CD4-positive, alpha-beta T cell treated with Interleukin-10 for 1 hour (primary cell): ENCODE measurements at regions not wholly inside any gene's neighbourhood (a gene's known extent, or its start where the extent isn't known, plus 50 kb on each side); places are given as distances from the start of the nearest gene placed in this dataset.
"Not testable (repeated sequence)": the region's sequence is repeated elsewhere in the genome, so short reads cannot be mapped to it uniquely, and the experiment has no call there.

Experiments used
- DNase-seq: peaks from one replicate; pipeline ENCODE4 v3.0.0-alpha.2; 2020

DNA sequence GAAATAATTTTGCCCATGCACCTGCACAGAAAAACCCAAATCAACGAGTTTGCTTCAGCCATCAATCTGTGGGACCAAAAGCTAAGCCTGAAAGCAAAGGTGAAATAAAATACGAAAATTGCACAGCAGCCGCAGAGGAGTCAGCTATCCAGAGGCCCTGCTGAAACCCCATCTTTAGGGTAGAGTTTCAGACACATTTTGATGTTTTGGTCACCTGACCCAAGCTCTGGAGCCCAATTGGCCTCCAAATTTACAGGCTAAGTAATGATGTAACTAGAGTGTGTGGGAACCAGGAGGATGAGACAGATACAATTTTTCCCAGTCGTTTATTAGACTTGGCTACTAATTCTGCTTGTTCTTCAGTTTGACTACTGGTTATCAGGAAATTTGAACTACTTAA lies 308.6 kb upstream of the ATP11B start:
- no peak for DNase-seq

GRCh38 chr3:182485301-182485700 lies 308.0 kb upstream of the ATP11B start:
- DNase-seq = no peak

GRCh38 chr3:182486463-182486862 lies 306.8 kb upstream of the ATP11B start:
- no peak for DNase-seq

GRCh38 chr3:182487143-182487542 lies 306.2 kb upstream of the ATP11B start:
- no peak for DNase-seq

DNA sequence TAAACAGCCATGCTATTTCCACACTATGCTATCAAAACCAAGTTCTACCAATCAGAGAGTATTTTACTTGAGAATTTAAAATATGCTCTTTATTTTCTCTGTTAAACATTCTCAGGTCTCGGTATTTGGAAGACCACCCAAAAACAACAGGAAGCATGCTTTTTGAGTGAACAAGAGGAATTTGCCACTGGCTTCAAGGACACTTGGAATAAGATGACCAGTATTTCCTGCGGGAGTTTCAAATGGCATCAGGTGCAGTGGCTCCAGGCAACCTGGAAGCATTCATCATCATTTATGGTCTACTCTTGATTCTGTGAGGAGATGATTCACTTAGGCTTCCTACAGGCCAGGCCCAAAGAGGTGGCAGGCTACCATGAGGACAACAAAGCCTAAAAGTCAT lies 305.7 kb upstream of the ATP11B start:
- DNase-seq = no peak

- DNase-seq = no peak
These were observed 302.5 kb upstream of the ATP11B start for GRCh38 chr3:182490596-182491491.

DNA sequence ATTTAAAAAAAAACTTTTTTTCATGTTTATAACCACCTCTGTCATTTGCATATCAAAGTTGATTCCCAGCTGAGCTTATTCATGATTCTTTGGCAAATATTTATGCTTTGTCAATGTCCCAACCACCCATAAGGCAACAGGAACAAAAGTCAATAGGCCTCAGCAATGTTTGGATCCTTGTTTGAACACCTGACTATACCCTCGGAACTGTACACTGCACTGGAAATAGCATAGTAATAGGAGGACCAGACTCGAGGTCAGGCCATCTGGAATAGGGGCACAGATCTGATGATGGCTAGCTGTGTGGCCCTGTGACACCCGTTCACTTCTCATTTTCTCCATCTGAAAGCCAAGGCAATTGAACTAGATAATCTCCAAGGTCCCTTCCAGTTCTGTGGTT lies 301.7 kb upstream of the ATP11B start:
- no peak for DNase-seq

DNA sequence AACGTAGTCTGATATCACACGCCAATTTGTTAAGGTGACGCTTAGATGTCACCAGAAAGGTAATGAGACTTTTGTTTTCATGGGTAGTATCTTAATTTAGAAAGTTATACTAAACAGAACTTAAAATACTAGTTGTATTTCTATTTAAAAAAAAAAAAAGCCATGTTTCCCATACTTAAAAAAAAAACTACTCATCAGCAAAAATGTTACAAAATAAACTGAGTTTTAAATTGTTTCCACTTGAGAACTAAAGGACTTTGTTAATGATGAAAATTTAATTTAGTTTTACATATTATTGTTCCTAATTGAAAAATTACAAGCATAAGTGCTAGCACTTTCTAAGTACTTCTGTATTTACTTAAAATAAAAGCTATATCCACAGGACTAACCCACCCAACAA lies 300.8 kb upstream of the ATP11B start:
- DNase-seq = no peak

DNA sequence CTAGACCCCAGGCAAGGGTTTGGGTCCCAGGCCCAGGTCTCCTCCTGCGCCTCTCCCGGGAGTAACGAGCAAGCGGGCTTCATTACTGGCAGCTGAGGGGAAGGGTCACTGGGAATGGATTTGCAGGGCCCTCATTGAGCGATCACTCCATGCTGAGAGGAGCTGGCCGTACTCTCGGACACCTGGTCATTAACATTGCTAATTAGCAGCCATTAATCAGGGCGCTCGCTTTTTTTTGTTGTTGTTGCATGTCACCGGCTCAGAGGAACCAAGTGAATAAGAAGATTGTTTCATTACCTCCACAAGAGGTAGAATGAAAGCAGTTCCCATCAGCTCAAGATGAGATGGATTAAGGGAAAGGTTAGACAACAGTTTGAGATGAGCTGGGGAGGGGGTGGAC lies 293.0 kb upstream of the ATP11B start:
- no peak for DNase-seq

GRCh38 chr3:182501856-182502255 lies 291.4 kb upstream of the ATP11B start:
- DNase-seq = no peak

GRCh38 chr3:182503401-182503800 lies 289.9 kb upstream of the ATP11B start:
- DNase-seq = no peak

DNA sequence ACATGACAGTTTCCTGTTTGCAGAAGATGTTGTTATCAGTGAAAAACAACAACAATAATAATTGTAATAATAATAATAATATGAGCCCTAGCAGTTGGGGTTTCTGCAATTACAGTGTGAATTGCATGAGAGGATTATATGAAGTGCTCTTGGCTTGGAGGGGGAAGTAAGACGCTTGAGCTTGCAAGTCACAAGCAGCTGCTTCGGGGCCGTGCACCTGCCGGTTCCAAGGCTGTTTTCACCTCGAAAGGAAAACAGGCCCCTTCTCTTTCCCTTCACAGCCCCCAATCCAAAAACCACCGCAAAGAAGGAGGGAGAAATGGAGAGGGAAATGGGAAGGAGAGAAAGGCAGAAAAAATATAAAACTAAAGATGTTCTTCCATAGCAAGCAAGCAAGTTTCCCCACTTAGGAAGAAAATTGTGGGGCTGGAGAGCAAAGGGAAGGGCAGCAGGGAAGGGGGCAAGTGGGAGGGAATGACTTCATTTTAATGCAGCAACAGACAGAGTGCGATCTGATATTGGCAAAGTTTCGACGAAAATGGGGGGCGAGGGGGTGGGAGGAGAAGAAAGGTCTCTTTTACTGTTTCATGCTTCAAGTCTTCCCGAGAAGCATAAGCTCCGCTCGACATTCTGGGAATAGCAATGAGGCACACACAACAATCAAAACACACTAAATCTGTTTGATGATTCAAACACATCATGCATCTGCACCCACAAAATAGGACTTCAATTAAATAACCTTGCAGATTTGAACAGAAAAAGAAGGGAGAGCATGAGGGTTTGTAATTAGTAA lies 284.2 kb upstream of the ATP11B start:
- DNase-seq = no peak

DNA sequence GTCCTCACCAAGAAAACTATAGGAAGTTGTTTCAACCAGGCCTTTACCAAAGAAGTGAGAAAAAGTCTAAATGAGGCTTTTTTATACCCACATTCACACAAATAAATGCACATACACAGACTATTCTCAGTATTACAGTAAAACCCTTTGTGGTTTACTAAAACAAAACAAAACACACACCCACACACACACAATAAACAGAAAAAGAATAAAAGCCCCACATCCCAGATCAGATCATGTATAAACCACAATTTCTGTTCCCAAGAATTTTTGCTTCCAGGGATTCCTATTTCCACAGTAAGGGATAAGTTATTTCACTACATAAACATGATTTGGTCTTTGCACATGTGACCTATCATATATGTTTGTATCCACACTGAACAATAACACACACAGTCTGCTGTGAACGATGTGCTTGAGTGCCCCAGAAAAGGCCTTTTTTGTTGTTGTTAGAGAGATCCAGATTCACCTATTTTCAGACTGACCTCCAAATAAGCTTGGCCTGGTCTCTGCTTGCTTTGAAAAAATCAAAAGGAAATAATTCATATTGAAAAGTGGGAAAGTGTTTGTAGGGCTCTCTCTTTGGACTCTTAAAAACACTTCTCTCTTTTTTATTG lies 283.4 kb upstream of the ATP11B start:
- no peak for DNase-seq

DNA sequence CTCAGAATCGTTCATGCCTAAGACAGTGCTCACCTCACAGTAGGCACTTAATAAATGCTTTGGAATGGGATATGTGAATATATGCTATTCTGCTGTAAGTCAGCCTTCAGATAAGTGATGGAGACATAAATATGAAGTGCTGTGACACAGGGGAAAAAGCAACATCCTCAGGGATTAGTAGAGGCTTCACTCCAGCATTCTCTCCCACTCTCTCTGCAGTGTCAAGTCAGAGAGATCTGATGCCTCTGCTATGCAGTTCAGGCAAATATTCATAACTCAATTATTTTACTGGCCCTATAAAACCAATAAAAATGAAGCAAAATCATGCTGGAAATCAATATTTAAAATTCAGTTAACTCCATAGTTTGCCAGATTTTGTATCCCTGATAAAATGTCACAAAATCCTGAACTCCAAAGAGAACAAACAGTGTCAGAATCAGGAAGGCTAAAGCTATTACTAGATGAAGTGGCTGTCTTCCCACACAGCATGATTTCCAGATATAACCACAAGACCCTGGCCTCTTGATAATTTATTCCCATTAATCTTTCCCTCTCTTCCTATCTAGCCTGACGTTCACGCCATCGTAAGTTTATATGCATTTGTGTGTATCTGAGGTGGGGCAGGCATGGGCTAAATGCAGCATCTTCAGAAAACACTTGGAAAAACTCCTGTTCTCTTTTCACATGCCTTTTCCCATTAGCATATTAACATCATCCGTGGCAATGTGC lies 278.9 kb upstream of the ATP11B start:
- DNase-seq = no peak

DNA sequence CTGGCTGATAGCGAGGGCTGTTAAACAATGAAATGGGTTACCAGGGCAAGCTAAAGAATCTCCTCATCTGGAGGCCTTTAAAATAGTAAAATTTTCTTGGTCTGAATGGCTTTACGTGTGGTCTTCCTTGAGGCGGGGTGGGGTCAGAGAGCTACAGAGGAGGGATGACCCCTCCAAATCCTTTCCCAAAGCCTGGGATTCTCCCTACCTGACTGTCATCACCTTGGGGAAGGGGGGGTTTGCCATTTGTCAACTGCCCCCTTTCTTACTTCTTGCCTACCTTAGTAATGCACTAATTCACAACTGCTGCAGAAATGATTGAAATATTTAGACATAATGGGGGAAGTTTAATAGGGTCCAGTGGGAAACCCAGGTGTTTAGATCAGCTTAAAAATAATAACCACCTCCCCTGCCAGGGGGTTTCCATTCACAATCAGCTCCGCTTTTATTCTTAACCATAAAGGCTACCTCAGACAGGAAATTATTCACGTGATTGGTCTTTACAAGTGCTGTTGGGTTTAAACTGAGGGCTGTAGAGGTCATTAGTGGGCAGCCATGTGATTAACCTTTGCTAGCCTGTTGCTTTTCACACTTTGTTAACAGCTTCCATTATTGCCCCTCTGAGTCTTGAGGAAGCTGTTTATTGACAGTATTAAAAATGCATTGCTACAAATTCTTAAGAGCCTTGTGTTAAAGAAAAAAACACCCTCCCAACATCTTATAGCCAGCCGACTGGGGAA lies 276.5 kb upstream of the ATP11B start:
- DNase-seq = no peak

- DNase-seq = no peak
These were observed 273.7 kb upstream of the ATP11B start for GRCh38 chr3:182519569-182519968.

- no peak for DNase-seq
These were observed 272.0 kb upstream of the ATP11B start for GRCh38 chr3:182521339-182521738.

GRCh38 chr3:182523424-182523823 lies 269.9 kb upstream of the ATP11B start:
- not testable (repeated sequence) for DNase-seq

GRCh38 chr3:182523836-182524235 lies 269.5 kb upstream of the ATP11B start:
- DNase-seq = no peak

DNA sequence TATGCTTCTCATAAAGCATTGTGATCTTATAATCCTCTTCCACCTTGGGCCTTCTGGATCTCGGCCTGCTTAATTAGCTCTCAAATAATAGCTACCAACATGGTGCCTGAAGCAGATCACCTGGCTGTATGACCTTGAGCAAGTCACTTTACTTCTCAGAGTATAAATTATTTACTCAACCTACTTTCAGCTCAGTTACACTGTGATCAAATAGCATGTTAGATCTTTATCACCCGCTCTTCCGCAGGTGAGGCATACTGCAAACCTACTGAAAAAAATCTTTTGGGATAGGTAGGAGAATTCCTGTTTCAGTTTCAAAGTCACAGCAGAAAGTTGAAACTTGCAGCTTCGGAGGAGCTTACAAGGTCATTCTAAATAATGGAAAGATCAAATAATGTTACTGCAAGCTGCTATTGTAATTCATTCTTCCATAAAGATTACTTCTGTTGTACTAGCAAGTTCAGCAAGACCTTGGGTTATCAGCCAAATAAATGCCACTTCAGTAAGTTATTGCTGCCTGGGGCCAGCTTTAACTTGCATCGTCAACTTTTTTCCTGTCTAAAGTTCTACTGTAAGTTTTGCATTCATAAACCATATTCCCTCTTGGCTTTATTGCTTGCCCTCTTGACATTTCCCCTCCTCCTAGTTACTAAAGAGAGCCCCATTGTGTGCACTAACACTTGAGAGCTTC lies 268.4 kb upstream of the ATP11B start:
- DNase-seq = no peak

DNA sequence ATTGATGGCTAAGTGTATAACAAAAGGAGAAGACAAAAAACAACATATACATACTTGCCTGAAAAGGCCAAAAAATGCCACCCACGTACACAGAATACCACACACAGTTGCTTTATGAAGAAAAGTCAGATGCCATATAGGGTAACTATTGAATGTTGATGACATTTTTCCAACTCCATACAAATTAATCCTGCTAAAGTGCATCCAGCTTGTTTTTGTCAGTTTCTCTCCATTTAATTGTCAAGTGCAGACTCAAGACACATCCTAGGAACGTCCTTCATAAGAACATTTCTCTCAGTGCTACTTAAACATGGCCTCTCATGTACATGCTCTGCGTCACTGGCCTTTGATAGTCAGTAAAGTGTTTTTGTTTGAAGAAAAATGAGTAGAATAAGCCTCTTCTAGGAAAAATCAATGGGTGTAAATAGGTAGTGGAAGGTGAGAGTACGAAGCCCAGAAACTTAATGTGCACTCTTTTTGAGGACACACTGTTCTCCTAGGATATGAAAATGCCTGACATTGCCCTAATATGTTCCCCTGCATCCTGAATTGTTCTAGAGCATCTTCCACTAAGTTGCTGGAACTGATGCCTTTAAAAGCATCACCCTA lies 267.4 kb upstream of the ATP11B start:
- no peak for DNase-seq
